ENCODE measurements at regions not wholly inside any gene's neighbourhood (a gene's known extent, or its start where the extent isn't known, plus 50 kb on each side); places are given as distances from the start of the nearest gene placed in this dataset.

- H3K18ac ChIP-seq (ENCODE audit: extremely low read depth, low read length): no peak overlapping the region
- H3K23ac ChIP-seq (ENCODE audit: insufficient read length): no peak overlapping the region
- H3K79me1 ChIP-seq (ENCODE audit: low read depth, low read length): no peaks in the 10 kb centered on the region
- H3K36me3 ChIP-seq (ENCODE audit: control insufficient read depth in 2 of 4, insufficient read depth in 4 of 4, low read length in 3 of 4): no peaks in the 10 kb centered on the region
- no peak overlapping the region for H2BK5ac ChIP-seq (ENCODE audit: low read depth, low read length)
- DNase-seq (ENCODE audit: low read depth in 1 of 2, low spot score in 2 of 2) (no peak), FAIRE-seq (no peak)
- H3K14ac ChIP-seq (ENCODE audit: insufficient read length): no peak overlapping the region
- H3K4me3 ChIP-seq (ENCODE audit: extremely low read depth in 1 of 4, insufficient read depth in 2 of 4, low read depth in 3 of 4, low read length in 4 of 4): no peak overlapping the region
- no peak overlapping the region for H4K91ac ChIP-seq (replicated peaks; ENCODE audit: insufficient read length, low read length)
- no peak overlapping the region for H3K4ac ChIP-seq (replicated peaks; ENCODE audit: insufficient read length, low read depth, low read length)
- no peak overlapping the region for H2BK15ac ChIP-seq (ENCODE audit: low read length)
- no peak overlapping the region for H2BK120ac ChIP-seq (replicated peaks; ENCODE audit: low read depth, low read length)
- H3K4me1 ChIP-seq (replicated peaks in 1 of 4; ENCODE audit: control insufficient read depth in 3 of 4, insufficient read depth in 4 of 4, low read length in 3 of 4): peaks cover 2 to 4% (median 3%) of the 10 kb centered on the region in 4 experiments; a peak in 2 of 7 replicates
- H4K5ac ChIP-seq (ENCODE audit: insufficient read length, low read depth, low read length): no peak overlapping the region
- no peak overlapping the region for H3K9ac ChIP-seq (replicated peaks in 1 of 4; ENCODE audit: extremely low read depth in 1 of 4, low read depth in 3 of 4, low read length in 3 of 4)
- no peaks in the 10 kb centered on the region for H3K9me3 ChIP-seq (ENCODE audit: insufficient read depth in 2 of 2, low read depth in 1 of 2, low read length in 1 of 2)
- no peak overlapping the region for H3K56ac ChIP-seq (replicated peaks; ENCODE audit: insufficient read length, low read depth, low read length)
- H3K27me3 ChIP-seq (replicated peaks in 1 of 4; ENCODE audit: control insufficient read depth in 3 of 4, extremely low read depth in 1 of 4, insufficient read depth in 3 of 4, low read length in 3 of 4): no peaks in the 10 kb centered on the region
- H3K23me2 ChIP-seq (ENCODE audit: low read depth, low read length): no peaks in the 10 kb centered on the region; the same call in 1 of the 2 replicates
- H2BK12ac ChIP-seq (ENCODE audit: low read depth, low read length): no peak overlapping the region
- CTCF ChIA-PET (ENCODE audit: partially characterized antibody): no interaction called here
- no peak overlapping the region for H4K8ac ChIP-seq (ENCODE audit: extremely low read depth, insufficient read depth, low read length)
- no peaks in the 10 kb centered on the region for H3K79me2 ChIP-seq (ENCODE audit: control insufficient read depth in 1 of 2, insufficient read depth in 2 of 2, low read length in 2 of 2)
- no peak overlapping the region for H2BK20ac ChIP-seq (ENCODE audit: low read length)
- no peak overlapping the region for H2AFZ ChIP-seq (ENCODE audit: low read length)
- no peak overlapping the region for H2AK5ac ChIP-seq (ENCODE audit: low read depth, low read length)
- no peaks in the 10 kb centered on the region for H4K20me1 ChIP-seq (replicated peaks in 1 of 2; ENCODE audit: control insufficient read depth in 1 of 2, insufficient read depth in 2 of 2, low read length in 2 of 2)
- no peak overlapping the region for H3K4me2 ChIP-seq (ENCODE audit: insufficient read depth in 1 of 2, low read depth in 2 of 2, low read length in 2 of 2)
- TF ChIP-seq TAF7 (optimal IDR thresholded peaks at IDR 0.05; ENCODE audit: borderline replicate concordance, low read depth, low read length): no peak
- no peak for TF ChIP-seq RXRA (IDR thresholded peaks at IDR 0.05; ENCODE audit: insufficient read depth, low read depth, low read length)
- TF ChIP-seq RNF2 (IDR thresholded peaks at IDR 0.05; ENCODE audit: borderline replicate concordance, low read depth, low read length, missing control alignments, poor library complexity, severe bottlenecking): no peak
- TF ChIP-seq RFX5 (IDR thresholded peaks at IDR 0.05; ENCODE audit: borderline replicate concordance, low read depth, low read length): no peak
- no peak for TF ChIP-seq FOSL1 (IDR thresholded peaks at IDR 0.05; ENCODE audit: insufficient read depth, low read depth, low read length)
- no peak for TF ChIP-seq SIN3A (conservative IDR thresholded peaks at IDR 0.05 in 1 of 2, IDR thresholded peaks at IDR 0.05 in 1 of 2; ENCODE audit: low read depth in 1 of 2, low read length in 2 of 2)
- TF ChIP-seq TCF12 (IDR thresholded peaks at IDR 0.05; ENCODE audit: low read depth, low read length): no peak
- no peak for TF ChIP-seq SP4 (IDR thresholded peaks at IDR 0.05; ENCODE audit: low read length)
- no peak for TF ChIP-seq SRF (IDR thresholded peaks at IDR 0.05; ENCODE audit: low read depth, low read length)
- TF ChIP-seq MAX (IDR thresholded peaks at IDR 0.05): no peak
- no peak for TF ChIP-seq CBX5 (IDR thresholded peaks at IDR 0.05; ENCODE audit: low read depth, low read length)
- no peak for TF ChIP-seq EP300 (IDR thresholded peaks at IDR 0.05; ENCODE audit: borderline replicate concordance in 1 of 2, low read depth in 2 of 2, low read length in 2 of 2)
- no peak overlapping the region for H3K27ac ChIP-seq (ENCODE audit: low read depth, low read length)
- POLR2A ChIA-PET (ENCODE audit: partially characterized antibody): no interaction called here
- 94% methylated on average over 1 of the region's 1 CpG; no CpG with 5 or more reads in 1 of the 2 experiments for WGBS, 2 experiments (ENCODE audit: extremely low coverage in 1 of 2, insufficient coverage in 1 of 2, insufficient read length in 1 of 2, insufficient replicate concordance in 2 of 2, low coverage in 1 of 2, low lambda C conversion rate in 2 of 2, missing lambda C conversion rate in 1 of 2)
These were observed 61.2 kb upstream of the RAB27B start for GRCh38 chr18:54767098-54767497.

Measured in H1 (cell line).